RPMI7951 (cell line): ENCODE measurements at regions not wholly inside any gene's neighbourhood (a gene's known extent, or its start where the extent isn't known, plus 50 kb on each side); places are given as distances from the start of the nearest gene placed in this dataset.
"Not testable (repeated sequence)": the region's sequence is repeated elsewhere in the genome, so short reads cannot be mapped to it uniquely, and the experiment has no call there.

ENCODE experiments used
- DNase-seq: peaks from one replicate; pipeline ENCODE4 v3.0.0-alpha.2; 2012; ENCODE audit warnings: low read depth

GRCh38 chr16:27638833-27639560, 89.1 kb downstream of the KATNIP start:
- DNase-seq, result no peak

DNA sequence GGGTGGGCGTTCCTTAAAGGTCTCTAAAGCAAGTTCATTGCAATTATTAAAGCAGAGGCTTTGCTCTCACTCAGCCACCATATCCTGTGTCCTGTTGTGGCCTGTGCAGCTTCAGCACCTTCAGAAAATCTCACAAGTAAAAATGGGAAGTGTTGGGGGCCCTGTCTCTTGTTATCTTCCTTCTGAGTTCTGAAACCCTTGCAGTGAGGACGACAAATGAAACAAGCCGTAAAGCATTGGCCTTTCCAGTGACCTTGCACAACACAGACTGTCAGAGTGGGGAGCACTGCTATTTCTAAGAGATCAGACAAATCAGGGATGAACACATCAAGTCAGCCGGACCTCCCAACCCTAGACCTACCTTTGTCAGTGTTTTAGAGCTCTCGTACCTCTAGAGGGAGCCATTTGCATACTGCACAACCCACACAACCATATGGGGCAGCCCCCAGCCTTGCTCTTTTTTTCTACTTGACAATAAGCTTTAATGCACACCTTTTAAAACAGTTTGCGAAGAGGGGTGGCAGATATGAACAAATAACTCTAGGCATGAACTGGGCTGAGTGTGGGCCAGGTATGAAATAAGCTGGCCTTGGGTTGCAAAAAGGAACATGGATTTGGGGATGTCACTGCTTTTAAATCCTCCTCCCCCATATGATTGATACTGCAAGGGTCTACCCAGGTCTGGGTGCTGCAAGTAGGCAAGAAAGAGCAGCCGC, 89.8 kb downstream of the KATNIP start:
- peak; percentile 36 for DNase-seq

DNA sequence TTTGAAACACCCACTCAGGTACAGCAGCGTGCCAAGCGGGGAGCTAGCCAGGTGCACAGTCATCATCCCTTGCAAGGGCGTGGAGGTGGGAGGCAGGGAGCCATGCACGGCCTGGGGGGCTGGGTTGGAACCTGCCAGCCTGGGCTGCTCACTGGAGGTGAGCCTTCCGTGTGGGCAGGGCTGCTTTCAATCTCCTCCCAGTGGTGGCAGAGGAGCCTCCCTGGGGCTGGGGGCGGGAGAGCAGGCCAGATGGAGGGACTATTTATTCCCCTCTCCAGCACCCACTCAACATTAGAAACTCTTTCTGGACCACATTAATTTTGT, 90.3 kb downstream of the KATNIP start:
- no peak for DNase-seq

DNA sequence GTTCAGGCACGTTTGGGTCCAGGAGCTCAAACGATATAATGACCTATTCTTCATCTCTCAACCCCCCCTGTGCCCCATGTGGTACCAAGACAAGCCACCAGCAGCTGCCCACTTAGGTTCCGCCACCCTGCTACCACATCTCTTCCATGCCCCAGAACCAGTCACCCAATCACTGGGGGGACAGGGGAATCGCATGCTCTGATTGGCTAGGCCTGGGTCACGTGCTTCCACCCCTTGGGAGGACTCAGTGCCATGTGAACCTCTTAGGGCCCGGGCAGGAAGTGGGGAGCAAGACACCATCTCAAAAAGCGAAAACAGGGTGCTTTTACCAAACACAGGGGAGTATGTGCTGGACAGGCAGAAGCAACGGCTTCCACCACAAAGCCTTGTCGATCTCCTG, 91.3 kb downstream of the KATNIP start:
- no peak for DNase-seq

GRCh38 chr16:27641734-27642415, 91.9 kb downstream of the KATNIP start:
- not testable (repeated sequence) for DNase-seq

- peak; percentile 29 for DNase-seq
Observed at GRCh38 chr16:27642756-27643155, 92.8 kb downstream of the KATNIP start.

- DNase-seq, result no peak
Observed at GRCh38 chr16:27644165-27644564, 94.2 kb downstream of the KATNIP start.

GRCh38 chr16:27645396-27645795, 95.5 kb downstream of the KATNIP start:
- no peak for DNase-seq

DNA sequence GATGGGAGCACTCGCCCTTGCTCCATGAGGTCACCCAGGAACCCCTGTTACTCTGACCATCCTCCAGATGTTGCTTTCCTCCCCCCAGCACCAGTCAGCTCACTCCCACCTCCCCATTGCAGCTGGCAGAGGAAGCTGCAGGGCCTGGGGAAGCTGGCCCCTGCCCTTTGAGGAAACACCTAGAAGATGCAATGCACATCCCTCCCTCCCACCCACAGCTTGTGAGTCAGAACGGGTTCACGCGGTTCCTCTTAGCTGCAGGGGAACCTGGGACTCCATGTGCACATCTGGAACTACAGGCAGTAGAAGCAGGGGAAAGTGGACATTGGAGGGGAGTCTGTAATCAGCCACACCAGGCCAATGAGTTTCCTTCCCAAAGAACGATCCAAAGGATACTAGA, 96.9 kb downstream of the KATNIP start:
- no peak for DNase-seq

DNA sequence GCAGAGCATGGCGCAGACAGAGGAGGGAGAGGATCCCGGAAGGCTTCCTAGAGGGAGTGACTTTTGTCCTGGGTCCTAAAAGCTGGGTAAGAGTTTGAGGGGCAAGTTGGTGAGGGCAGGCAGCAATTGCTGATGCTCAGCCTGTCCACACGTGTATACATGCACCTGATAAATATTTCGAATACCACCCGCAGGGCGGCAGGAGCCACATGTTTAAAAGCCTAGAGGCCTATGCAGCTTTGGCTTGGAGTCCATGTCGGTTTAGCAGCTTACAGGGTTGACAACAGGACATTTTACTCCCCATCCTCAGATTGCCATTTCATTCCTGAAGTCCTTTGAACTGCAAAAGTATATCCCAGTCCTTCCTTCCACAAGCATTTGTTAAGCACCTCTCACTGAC, 99.1 kb downstream of the KATNIP start:
- no peak for DNase-seq

- no peak for DNase-seq
Observed at GRCh38 chr16:27650073-27650701, 100.2 kb downstream of the KATNIP start.

DNA sequence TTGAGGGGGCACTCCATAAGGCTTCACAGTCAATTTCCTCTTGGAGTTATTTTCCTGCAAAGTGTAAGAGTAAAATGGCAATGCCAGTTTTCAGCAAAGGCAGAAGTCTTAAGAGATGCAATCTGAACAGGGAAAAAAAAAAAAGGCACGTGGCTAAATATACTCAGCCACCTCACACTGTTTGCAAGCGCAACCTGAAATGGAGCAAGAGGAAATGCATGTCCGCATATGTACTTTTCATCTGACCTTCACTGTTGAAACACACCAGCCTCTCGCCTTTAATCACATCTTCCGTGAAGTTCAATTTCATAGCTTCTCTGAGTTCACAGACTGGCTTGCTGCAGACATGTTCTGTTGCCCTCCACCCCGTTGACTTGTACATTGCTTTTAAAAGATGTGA, 101.4 kb downstream of the KATNIP start:
- no peak for DNase-seq

GRCh38 chr16:27657811-27658210, 107.9 kb downstream of the KATNIP start:
- DNase-seq, result no peak

GRCh38 chr16:27660507-27660906, 110.6 kb downstream of the KATNIP start:
- DNase-seq, result no peak

DNA sequence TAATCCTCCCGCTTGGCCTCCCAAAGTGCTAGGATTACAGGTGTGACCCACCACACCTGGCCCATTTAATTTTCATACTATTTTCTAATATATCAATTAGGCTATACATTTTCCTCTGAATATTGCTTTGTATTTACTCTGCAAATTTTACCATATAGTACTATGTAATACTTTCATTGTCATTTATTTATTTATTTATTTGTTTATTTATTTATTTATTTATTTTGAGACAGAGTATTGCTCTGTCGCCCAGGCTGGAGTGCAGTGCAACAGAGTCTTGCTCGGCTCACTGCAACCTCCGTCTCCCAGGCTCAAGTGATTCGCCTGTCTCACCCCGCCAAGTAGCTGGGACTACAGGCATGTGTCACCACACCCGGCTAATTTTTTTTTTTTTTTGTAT, 113.3 kb downstream of the KATNIP start:
- not testable (repeated sequence) for DNase-seq

GRCh38 chr16:27665881-27666280, 115.9 kb downstream of the KATNIP start:
- no peak for DNase-seq

DNA sequence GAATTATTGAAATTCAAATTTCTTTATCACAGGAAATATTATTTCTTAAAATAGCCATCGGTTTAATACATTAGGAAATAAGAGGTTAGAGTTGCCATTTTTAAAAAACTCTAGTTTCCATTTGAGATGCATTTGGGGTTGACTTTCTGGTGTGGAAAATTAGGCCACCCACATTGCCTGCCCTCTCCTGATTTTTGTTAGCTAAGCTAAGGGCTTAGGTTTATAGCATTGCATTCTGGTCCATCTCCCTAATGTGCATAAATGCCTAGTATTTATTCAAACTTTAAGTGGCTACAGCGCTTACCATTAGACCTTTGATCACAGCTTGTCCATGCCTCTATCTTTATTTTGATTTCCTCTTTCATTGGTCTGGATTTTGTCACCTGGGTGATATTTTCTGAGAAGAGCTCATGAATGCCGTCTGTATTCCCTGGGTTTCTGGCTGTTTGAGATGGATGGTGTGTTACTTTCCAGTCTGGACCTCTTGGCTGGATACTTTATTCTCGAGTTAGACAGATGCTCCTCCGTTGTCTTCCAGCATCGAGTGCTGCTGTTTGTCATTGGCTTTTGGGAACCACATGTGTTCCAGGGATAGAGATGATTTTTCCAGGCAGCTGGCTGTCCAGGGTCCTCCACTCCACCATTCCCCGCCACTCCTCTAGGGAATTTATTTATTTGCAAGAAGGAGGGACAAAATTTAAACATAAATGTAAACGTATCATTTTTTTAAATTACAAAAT, 120.3 kb downstream of the KATNIP start:
- DNase-seq, result no peak

DNA sequence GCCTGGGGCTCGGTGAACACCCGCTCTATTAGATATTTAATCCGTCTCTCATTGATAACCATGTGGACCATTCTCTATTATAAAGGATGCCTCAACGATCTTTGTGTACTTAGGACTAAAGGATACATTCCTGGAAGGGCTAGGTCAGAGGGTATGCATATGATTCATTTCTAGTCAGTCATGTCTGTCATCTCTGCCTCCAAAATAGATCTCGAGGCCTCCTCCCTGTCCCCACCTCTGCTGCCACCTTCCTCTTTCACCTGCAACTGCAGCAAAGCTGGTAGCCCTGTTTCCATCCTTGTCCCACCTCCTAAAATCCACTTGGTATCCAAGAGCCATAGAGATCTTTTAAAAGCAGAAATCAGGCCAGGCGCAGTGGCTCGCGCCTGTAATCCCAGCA, 121.5 kb downstream of the KATNIP start:
- DNase-seq, result no peak

- DNase-seq, result peak; percentile 47
Observed at GRCh38 chr16:27676839-27677238, 126.9 kb downstream of the KATNIP start.

- DNase-seq, result no peak
Observed at GRCh38 chr16:27677263-27677662, 127.3 kb downstream of the KATNIP start.

GRCh38 chr16:27678955-27679354, 129.0 kb downstream of the KATNIP start:
- no peak for DNase-seq

DNA sequence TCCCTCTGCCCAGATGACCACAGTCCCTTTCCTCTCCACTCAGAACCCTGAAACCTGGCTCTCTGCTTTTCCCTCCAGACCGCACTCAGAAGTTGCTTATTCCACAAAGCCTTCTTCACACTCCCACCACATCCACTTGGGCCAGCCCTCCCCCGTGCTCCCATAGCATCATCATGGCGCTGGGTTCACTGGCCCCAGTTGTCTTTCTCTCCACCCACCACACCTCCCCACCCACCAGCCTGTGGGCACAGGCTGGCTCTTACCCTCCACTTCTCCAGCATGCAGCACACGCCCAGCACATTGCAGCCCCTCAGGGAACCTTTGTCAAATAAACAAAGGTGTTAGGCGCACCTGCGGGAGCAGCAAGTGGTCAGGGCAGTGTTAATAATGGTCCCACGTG, 130.0 kb downstream of the KATNIP start:
- DNase-seq, result no peak
